ENCODE measurements at regions not wholly inside any gene's neighbourhood (a gene's known extent, or its start where the extent isn't known, plus 50 kb on each side); places are given as distances from the start of the nearest gene placed in this dataset.

DNA sequence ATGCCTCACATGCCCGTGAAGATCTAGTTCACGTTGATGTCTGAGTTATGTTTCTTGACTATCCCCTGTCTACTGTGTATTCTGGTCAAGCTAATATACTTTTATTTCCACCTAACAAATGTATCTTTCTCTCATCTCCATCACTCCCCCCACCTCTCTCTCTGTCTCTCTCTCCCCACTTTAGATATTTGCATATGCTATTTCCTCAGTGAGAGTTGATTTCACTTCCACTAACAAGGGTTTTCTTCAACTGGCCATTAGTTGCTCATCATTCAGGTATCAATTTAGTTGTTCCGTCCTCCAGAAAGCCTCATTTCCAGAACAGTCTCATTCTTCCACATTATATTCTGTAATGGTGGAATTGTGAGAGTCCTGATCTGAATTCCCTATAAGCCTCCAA, 1777.8 kb upstream of the TENM3 start:
- no peak overlapping the region for H3K4me3 ChIP-seq (replicated peaks; ENCODE audit: low read depth, low read length)
- DNase-seq (ENCODE audit: extremely low read depth, low read depth), result no peak
- TF ChIP-seq, protein P1, sequence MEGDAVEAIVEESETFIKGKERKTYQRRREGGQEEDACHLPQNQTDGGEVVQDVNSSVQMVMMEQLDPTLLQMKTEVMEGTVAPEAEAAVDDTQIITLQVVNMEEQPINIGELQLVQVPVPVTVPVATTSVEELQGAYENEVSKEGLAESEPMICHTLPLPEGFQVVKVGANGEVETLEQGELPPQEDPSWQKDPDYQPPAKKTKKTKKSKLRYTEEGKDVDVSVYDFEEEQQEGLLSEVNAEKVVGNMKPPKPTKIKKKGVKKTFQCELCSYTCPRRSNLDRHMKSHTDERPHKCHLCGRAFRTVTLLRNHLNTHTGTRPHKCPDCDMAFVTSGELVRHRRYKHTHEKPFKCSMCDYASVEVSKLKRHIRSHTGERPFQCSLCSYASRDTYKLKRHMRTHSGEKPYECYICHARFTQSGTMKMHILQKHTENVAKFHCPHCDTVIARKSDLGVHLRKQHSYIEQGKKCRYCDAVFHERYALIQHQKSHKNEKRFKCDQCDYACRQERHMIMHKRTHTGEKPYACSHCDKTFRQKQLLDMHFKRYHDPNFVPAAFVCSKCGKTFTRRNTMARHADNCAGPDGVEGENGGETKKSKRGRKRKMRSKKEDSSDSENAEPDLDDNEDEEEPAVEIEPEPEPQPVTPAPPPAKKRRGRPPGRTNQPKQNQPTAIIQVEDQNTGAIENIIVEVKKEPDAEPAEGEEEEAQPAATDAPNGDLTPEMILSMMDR (IDR thresholded peaks at IDR 0.05; ENCODE audit: low read depth, low read length, missing control alignments), result no peak

DNA sequence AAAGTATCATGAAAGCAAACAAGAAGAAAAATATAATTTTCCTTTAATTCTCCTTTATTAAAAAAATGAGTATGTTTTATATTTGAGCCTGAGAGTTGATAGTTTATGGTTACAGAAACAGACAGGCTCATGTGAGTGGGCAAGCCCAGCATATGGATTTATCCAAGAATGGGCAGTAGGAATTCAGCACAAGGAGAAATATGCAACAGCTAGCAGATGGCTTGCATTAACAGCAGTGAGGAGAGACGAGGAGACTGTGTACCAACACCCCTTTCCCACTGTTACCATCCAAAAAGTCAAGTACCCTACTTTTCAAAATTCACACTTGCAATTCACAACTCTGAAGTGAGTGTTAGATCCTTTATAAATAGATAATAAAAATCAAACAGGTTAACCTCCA, 1760.2 kb upstream of the TENM3 start:
- DNase-seq (ENCODE audit: extremely low read depth, low read depth), result no peak
- TF ChIP-seq, protein P1 (IDR thresholded peaks at IDR 0.05; ENCODE audit: low read depth, low read length, missing control alignments), result no peak
- H3K4me3 ChIP-seq (replicated peaks; ENCODE audit: low read depth, low read length), result no peak overlapping the region

- DNase-seq (ENCODE audit: extremely low read depth, low read depth), result no peak
- H3K4me3 ChIP-seq (replicated peaks; ENCODE audit: low read depth, low read length), result no peak overlapping the region
- TF ChIP-seq, protein P1 (IDR thresholded peaks at IDR 0.05; ENCODE audit: low read depth, low read length, missing control alignments), result no peak
These were observed 1757.8 kb upstream of the TENM3 start for GRCh38 chr4:180485407-180485806.

DNA sequence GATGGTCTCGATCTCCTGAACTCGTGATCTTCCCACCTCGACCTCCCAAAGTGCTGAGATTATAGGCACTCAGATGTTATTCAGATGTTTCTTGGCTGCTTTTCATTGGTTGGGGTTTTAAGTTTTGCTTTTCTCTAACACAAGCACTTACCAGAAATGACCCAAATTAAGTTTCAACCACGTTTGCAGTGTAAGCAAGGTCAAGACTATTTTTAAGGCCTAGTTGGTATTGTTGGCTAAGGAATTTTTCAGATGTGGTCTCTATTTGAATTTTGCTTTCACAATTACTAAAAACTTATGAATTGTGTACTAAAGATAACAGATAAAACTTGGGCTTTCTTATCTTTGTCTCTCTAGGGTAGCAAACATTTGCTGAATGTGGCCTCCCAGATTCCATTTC, 1756.9 kb upstream of the TENM3 start:
- H3K4me3 ChIP-seq (replicated peaks; ENCODE audit: low read depth, low read length), result no peak overlapping the region
- TF ChIP-seq, protein P1 (IDR thresholded peaks at IDR 0.05; ENCODE audit: low read depth, low read length, missing control alignments), result no peak
- DNase-seq (ENCODE audit: extremely low read depth, low read depth), result no peak

- H3K4me3 ChIP-seq (replicated peaks; ENCODE audit: low read depth, low read length), result no peak overlapping the region
- no peak for DNase-seq (ENCODE audit: extremely low read depth, low read depth)
- TF ChIP-seq, protein P1 (IDR thresholded peaks at IDR 0.05; ENCODE audit: low read depth, low read length, missing control alignments), result no peak
These were observed 1753.4 kb upstream of the TENM3 start for GRCh38 chr4:180489787-180490186.

DNA sequence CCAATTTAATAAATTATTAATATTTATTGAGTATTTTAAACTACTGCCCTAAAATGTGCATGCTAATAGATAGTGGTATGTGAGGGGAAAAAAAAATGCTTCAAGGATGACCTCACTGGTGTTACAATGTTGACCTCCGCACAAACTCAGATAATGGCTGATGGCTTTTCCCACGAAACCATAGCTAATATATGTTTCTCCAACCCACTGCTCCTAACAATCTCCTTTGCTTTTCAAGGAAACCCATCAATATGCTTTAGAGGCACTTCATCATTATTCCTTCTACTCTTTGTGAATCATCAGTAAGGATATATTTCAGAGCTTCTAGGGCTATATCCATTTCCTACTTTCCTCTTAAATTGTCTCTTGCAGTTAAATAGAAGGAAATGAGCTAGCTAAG, 1752.0 kb upstream of the TENM3 start:
- no peak for DNase-seq (ENCODE audit: extremely low read depth, low read depth)
- TF ChIP-seq, protein P1 (IDR thresholded peaks at IDR 0.05; ENCODE audit: low read depth, low read length, missing control alignments), result no peak
- no peak overlapping the region for H3K4me3 ChIP-seq (replicated peaks; ENCODE audit: low read depth, low read length)

DNA sequence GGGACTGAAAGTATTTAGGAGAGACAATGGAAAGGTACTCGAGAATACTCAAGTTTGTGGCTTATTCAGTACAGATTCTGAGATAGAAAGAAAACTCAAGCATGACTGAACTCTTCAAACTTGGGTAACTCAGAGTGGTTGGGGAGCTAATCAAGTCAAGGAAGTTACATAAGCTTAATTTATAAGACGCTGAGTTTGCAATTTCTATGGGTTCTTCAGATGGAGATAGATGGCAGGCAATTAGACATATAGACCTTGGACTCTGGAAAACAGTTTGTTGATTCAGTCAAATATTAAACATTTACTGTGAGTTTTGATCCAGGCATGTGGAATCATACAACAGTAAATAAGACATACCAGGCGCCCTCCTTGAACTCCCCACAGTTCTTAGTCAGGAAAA, 1749.9 kb upstream of the TENM3 start:
- no peak for DNase-seq (ENCODE audit: extremely low read depth, low read depth)
- no peak overlapping the region for H3K4me3 ChIP-seq (replicated peaks; ENCODE audit: low read depth, low read length)
- TF ChIP-seq, protein P1 (IDR thresholded peaks at IDR 0.05; ENCODE audit: low read depth, low read length, missing control alignments), result no peak

Measured in HFF-Myc (cell line).